ENCODE measurements at regions not wholly inside any gene's neighbourhood (a gene's known extent, or its start where the extent isn't known, plus 50 kb on each side); places are given as distances from the start of the nearest gene placed in this dataset.

DNA sequence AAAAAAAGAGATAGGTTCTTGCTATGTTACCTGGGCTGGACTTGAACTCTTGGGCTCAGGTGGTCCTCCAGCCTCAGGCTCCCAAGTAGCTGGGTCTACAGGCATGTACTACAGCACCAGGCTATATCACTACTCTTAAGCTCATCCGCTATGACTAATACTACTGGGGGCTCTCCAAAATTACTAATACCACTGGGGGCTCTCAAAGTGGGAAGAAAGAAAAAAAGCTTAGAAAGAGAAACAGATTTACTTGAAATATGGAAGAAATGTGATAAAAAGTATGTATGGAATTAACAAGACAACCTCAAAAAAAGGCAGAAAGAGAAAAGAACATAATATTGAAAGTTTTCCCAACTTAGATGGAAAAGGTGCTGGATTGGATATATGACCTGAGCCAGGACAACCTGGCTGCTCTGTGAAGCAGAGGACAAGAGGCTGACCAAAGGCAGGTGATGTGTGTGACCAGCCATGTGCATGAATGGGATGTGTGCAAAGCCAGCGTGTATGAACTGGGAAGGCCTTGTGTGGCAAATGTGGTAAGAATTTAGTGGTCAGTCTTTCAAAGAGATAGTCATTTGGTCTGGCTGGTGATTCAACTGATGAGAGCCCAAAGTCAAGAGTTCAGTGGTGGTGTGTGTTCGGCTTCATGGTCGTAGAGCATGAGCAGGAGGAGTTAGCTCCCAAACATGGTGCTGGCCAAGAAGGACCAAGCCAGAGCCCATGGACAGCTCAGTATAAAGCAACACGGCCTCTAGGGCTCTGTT is 232.4 kb upstream of the KLF14 start:
- Histone ChIP-seq H3K4me3 (no peak overlapping the region), H3K36me3 (peaks cover 0 to 48% of the 10 kb centered on the region in 2 donors), H3K9me3 (no peaks in the 10 kb centered on the region), H3K4me1 (peaks cover 49 to 52% of the 10 kb centered on the region in 2 donors), H3K27me3 (no peaks in the 10 kb centered on the region), H3K27ac (peak overlapping the region; percentile 28 to 53 (median 35))
- ATAC-seq = peak; percentile 28 to 45
- in situ Hi-C loops (cut with MboI; ENCODE audit: low sequenced_read_pairs in 4 of 4) = no loop called here
- TF ChIP-seq POLR2A (IDR thresholded peaks at IDR 0.05) = no peak
- TF ChIP-seq, protein P1, sequence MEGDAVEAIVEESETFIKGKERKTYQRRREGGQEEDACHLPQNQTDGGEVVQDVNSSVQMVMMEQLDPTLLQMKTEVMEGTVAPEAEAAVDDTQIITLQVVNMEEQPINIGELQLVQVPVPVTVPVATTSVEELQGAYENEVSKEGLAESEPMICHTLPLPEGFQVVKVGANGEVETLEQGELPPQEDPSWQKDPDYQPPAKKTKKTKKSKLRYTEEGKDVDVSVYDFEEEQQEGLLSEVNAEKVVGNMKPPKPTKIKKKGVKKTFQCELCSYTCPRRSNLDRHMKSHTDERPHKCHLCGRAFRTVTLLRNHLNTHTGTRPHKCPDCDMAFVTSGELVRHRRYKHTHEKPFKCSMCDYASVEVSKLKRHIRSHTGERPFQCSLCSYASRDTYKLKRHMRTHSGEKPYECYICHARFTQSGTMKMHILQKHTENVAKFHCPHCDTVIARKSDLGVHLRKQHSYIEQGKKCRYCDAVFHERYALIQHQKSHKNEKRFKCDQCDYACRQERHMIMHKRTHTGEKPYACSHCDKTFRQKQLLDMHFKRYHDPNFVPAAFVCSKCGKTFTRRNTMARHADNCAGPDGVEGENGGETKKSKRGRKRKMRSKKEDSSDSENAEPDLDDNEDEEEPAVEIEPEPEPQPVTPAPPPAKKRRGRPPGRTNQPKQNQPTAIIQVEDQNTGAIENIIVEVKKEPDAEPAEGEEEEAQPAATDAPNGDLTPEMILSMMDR (IDR thresholded peaks at IDR 0.05 in 4 of 5, conservative IDR thresholded peaks at IDR 0.05 in 1 of 5) = no peak
- DNase-seq = no peak
- intact Hi-C loops (cut with DNase I; ENCODE audit: low total_unique reads) = no loop called here

- in situ Hi-C loops (cut with MboI; ENCODE audit: low sequenced_read_pairs in 4 of 4) = no loop called here
- ATAC-seq = no peak
- Histone ChIP-seq H3K27ac (peak overlapping the region in 2 of 4 donors; percentile 35 to 56), H3K4me3 (no peak overlapping the region), H3K36me3 (peaks cover 0 to 36% of the 10 kb centered on the region in 2 donors), H3K9me3 (no peaks in the 10 kb centered on the region), H3K4me1 (peaks cover 14 to 25% of the 10 kb centered on the region in 2 donors), H3K27me3 (no peaks in the 10 kb centered on the region)
- TF ChIP-seq, protein P1 (IDR thresholded peaks at IDR 0.05 in 4 of 5, conservative IDR thresholded peaks at IDR 0.05 in 1 of 5) = no peak
- no peak for TF ChIP-seq POLR2A (IDR thresholded peaks at IDR 0.05)
- no peak for DNase-seq
- intact Hi-C loops (cut with DNase I; ENCODE audit: low total_unique reads) = no loop called here
Measured at GRCh38 chr7:130970196-130970595, 236.2 kb upstream of the KLF14 start.

- in situ Hi-C loops (cut with MboI; ENCODE audit: low sequenced_read_pairs in 4 of 4) (no loop called here), intact Hi-C loops (cut with DNase I; ENCODE audit: low total_unique reads) (no loop called here)
- no peak overlapping the region for H3K4me3 ChIP-seq
- H3K27me3 ChIP-seq = no peaks in the 10 kb centered on the region
- DNase-seq = no peak
- TF ChIP-seq POLR2A (IDR thresholded peaks at IDR 0.05) = no peak
- TF ChIP-seq, protein P1 (IDR thresholded peaks at IDR 0.05 in 4 of 5, conservative IDR thresholded peaks at IDR 0.05 in 1 of 5) = no peak
- no peak for ATAC-seq
- H3K36me3 ChIP-seq = peaks cover 0 to 32% of the 10 kb centered on the region in 2 donors
- no peaks in the 10 kb centered on the region for H3K9me3 ChIP-seq
- peaks cover 14 to 25% of the 10 kb centered on the region in 2 donors for H3K4me1 ChIP-seq
- H3K27ac ChIP-seq = peak overlapping the region; percentile 5 to 56 (median 26)
Measured at GRCh38 chr7:130970696-130971095, 236.7 kb upstream of the KLF14 start.

- Histone ChIP-seq H3K4me1 (peaks cover 14 to 25% of the 10 kb centered on the region in 2 donors), H3K36me3 (peaks cover 0 to 26% of the 10 kb centered on the region in 2 donors), H3K4me3 (no peak overlapping the region), H3K9me3 (no peaks in the 10 kb centered on the region), H3K27ac (peak overlapping the region; percentile 3 to 56 (median 26)), H3K27me3 (no peaks in the 10 kb centered on the region)
- TF ChIP-seq POLR2A (IDR thresholded peaks at IDR 0.05) = no peak
- TF ChIP-seq, protein P1 (IDR thresholded peaks at IDR 0.05 in 4 of 5, conservative IDR thresholded peaks at IDR 0.05 in 1 of 5) = no peak
- ATAC-seq (no peak), DNase-seq (no peak)
- intact Hi-C loops (cut with DNase I; ENCODE audit: low total_unique reads) (no loop called here), in situ Hi-C loops (cut with MboI; ENCODE audit: low sequenced_read_pairs in 4 of 4) (no loop called here)
Measured at GRCh38 chr7:130971297-130971696, 237.3 kb upstream of the KLF14 start.

Data from gastrocnemius medialis (tissue), 4 donors.